Fibroblast of pulmonary artery (primary cell): ENCODE measurements at regions not wholly inside any gene's neighbourhood (a gene's known extent, or its start where the extent isn't known, plus 50 kb on each side); places are given as distances from the start of the nearest gene placed in this dataset.
"Not testable (repeated sequence)": the region's sequence is repeated elsewhere in the genome, so short reads cannot be mapped to it uniquely, and the experiment has no call there.

Source experiments
- DNase-seq: peaks from one replicate; pipeline ENCODE4 v3.0.0-alpha.2; 2010; ENCODE audit warnings: low read depth
- H3K4me3 ChIP-seq: replicated peaks from 2 replicates; pipeline ENCODE4 v1.5.1; 2011; ENCODE audit warnings: low read depth, mild to moderate bottlenecking, control low read depth, low read length, moderate library complexity
- CTCF ChIP-seq: IDR thresholded peaks from 2 replicates; pipeline ENCODE4 v1.5.1; 2011; ENCODE audit warnings: mild to moderate bottlenecking, control low read depth, low read length, inconsistent platforms; ENCODE audit errors: missing control alignments

- H3K4me3 ChIP-seq, result no peak overlapping the region
- DNase-seq, result no peak
- no peak for TF ChIP-seq CTCF
These were observed 213.9 kb upstream of the ZCCHC13 start for GRCh38 chrX:74090049-74090448.

GRCh38 chrX:74085642-74086236 is 218.2 kb upstream of the ZCCHC13 start:
- no peak for TF ChIP-seq CTCF
- no peak for DNase-seq
- no peak overlapping the region for H3K4me3 ChIP-seq

- peak; percentile 1 for DNase-seq
- TF ChIP-seq CTCF, result no peak
- no peak overlapping the region for H3K4me3 ChIP-seq
These were observed 223.8 kb upstream of the ZCCHC13 start for GRCh38 chrX:74080165-74080564.

- no peak for DNase-seq
- no peak overlapping the region for H3K4me3 ChIP-seq
- TF ChIP-seq CTCF, result no peak
These were observed 213.4 kb upstream of the XIST start for GRCh38 chrX:74065831-74066390.

- no peak for DNase-seq
- TF ChIP-seq CTCF, result no peak
- no peak overlapping the region for H3K4me3 ChIP-seq
These were observed 211.1 kb upstream of the XIST start for GRCh38 chrX:74063426-74064155.

- no peak for DNase-seq
- H3K4me3 ChIP-seq, result no peak overlapping the region
- TF ChIP-seq CTCF, result no peak
These were observed 209.4 kb upstream of the XIST start for GRCh38 chrX:74061879-74062278.

- no peak for DNase-seq
- TF ChIP-seq CTCF, result no peak
- H3K4me3 ChIP-seq, result no peak overlapping the region
These were observed 196.6 kb upstream of the XIST start for GRCh38 chrX:74049126-74049525.

- DNase-seq, H3K4me3 ChIP-seq: not testable (repeated sequence)
These were observed 181.6 kb upstream of the XIST start for GRCh38 chrX:74034066-74034465.

- not testable (repeated sequence) for DNase-seq, H3K4me3 ChIP-seq
These were observed 179.0 kb upstream of the XIST start for GRCh38 chrX:74031527-74031926.

GRCh38 chrX:74030766-74031165 is 178.3 kb upstream of the XIST start:
- not testable (repeated sequence) for DNase-seq, H3K4me3 ChIP-seq
